HCT116 (cell line): ENCODE measurements at regions not wholly inside any gene's neighbourhood (a gene's known extent, or its start where the extent isn't known, plus 50 kb on each side); places are given as distances from the start of the nearest gene placed in this dataset.

Experiments
- ATAC-seq: fragments of 200-7000 bp; cut with Tn5 transposase; 2 replicates; pipeline ENCODE4 v1.9.1; 2020; ENCODE audit warnings: mild to moderate bottlenecking, moderate library complexity
- BruUV-seq: library from RNA; stranded (reverse); fragments of 400-500 nt; replicated peaks from 2 replicates; lab custom pipeline; 2021; lab: Mats Ljungman, UMichigan
- CTCF ChIA-PET: fragments of 300-600 bp; sonication (Branson Sonifier 250); formaldehyde crosslinking; loops from one replicate; lab custom pipeline; 2021; ENCODE audit warnings: antibody characterized with exemption; lab: Charles Lee
- POLR2A ChIA-PET: fragments of 300-600, 350-600 bp; sonication (Branson Sonifier 250); formaldehyde crosslinking; loops from one replicate; lab custom pipeline; 2021; ENCODE audit warnings: antibody characterized with exemption; lab: Charles Lee
- RAD21 ChIA-PET, 2 experiments: fragments of 300-600 bp; sonication (Branson Sonifier 250); formaldehyde crosslinking; loops; one replicate each; lab custom pipeline; 2023; ENCODE audit warnings: low total read pairs in 2 of 2; ENCODE audit not compliant: uncharacterized antibody in 2 of 2, unreplicated experiment in 2 of 2, low non-redundant PET in 1 of 2; lab: Charles Lee
- DNase-seq: peaks from one replicate; pipeline ENCODE4 v3.0.0-alpha.2; 2010; ENCODE audit warnings: low read depth, low spot score
- H2AFZ ChIP-seq: fragments of 200-600 bp; shearing (Covaris generic), sonication (generic); 2 replicates; pipeline ENCODE4 v1.6.1; 2017; ENCODE audit warnings: low read depth, mixed run types, mixed read lengths, antibody characterized with exemption, low read length; ENCODE audit not compliant: poor library complexity, severe bottlenecking
- H3K27ac ChIP-seq: 2 replicates; pipeline ENCODE4 v1.5.1; 2012; ENCODE audit warnings: low read depth, low read length
- H3K27me3 ChIP-seq: fragments of 200-600 bp; sonication (generic); 2 replicates; pipeline ENCODE4 v1.6.1; 2016; ENCODE audit warnings: mixed run types, low read length, mixed read lengths; ENCODE audit not compliant: insufficient read depth
- H3K36me3 ChIP-seq, 2 experiments: fragments of 200-500 bp in 1 of 2; fragments of 200-600 bp in 1 of 2; sonication (Bioruptor generic) in 1 of 2; sonication (generic) in 1 of 2; 2 replicates each; pipeline versions ENCODE4 v1.5.1 to v1.6.1; 2014 to 2016; ENCODE audit warnings: low read length in 2 of 2, inconsistent platforms in 1 of 2, mixed read lengths in 1 of 2, mixed run types in 1 of 2; ENCODE audit not compliant: insufficient read depth in 2 of 2, control insufficient read depth in 1 of 2
- H3K4me1 ChIP-seq, 2 experiments: fragments of 200-600 bp in 1 of 2; sonication (generic) in 1 of 2; 2 replicates each; pipeline versions ENCODE4 v1.5.1 to v1.6.1; 2012 to 2017; ENCODE audit warnings: low read length in 2 of 2, inconsistent platforms in 1 of 2, mild to moderate bottlenecking in 1 of 2, mixed read lengths in 1 of 2, mixed run types in 1 of 2, moderate library complexity in 1 of 2; ENCODE audit not compliant: insufficient read depth in 2 of 2, control insufficient read depth in 1 of 2
- H3K4me2 ChIP-seq: fragments of 200-600 bp; sonication (generic); 2 replicates; pipeline ENCODE4 v1.6.1; 2017; ENCODE audit warnings: mixed run types, low read length, mixed read lengths
- H3K4me3 ChIP-seq, 2 experiments: fragments of 200-600 bp in 1 of 2; sonication (generic) in 1 of 2; replicated peaks in 1 of 2; 2 replicates each; pipeline ENCODE4 v1.5.1; 2011 to 2016; ENCODE audit warnings: low read length in 2 of 2, control low read depth in 1 of 2, low read depth in 1 of 2, mild to moderate bottlenecking in 1 of 2, mixed read lengths in 1 of 2, mixed run types in 1 of 2
- H3K79me2 ChIP-seq: fragments of 200-600 bp; sonication (generic); 2 replicates; pipeline ENCODE4 v1.6.1; 2017; ENCODE audit warnings: mild to moderate bottlenecking, mixed run types, low read length, moderate library complexity, mixed read lengths; ENCODE audit not compliant: insufficient read depth
- H3K9ac ChIP-seq: fragments of 200-600 bp; sonication (generic); 2 replicates; pipeline ENCODE4 v1.6.1; 2016; ENCODE audit warnings: low read length, mixed read lengths
- H3K9me2 ChIP-seq: fragments of 200-600 bp; sonication (generic), shearing (Covaris generic); 2 replicates; pipeline ENCODE4 v1.6.1; 2017; ENCODE audit warnings: mixed run types, mild to moderate bottlenecking, moderate library complexity; ENCODE audit not compliant: insufficient read depth
- H3K9me3 ChIP-seq, 2 experiments: fragments of 200-500 bp in 1 of 2; fragments of 200-600 bp in 1 of 2; sonication (Bioruptor generic) in 1 of 2; sonication (generic) in 1 of 2; 2 replicates each; pipeline ENCODE4 v1.6.1; 2014 to 2017; ENCODE audit warnings: low read length in 2 of 2, mixed read lengths in 2 of 2, inconsistent platforms in 1 of 2, low read depth in 1 of 2, mild to moderate bottlenecking in 1 of 2, mixed run types in 1 of 2, moderate library complexity in 1 of 2; ENCODE audit not compliant: control insufficient read depth in 1 of 2, insufficient read depth in 1 of 2
- H4K20me1 ChIP-seq: fragments of 200-600 bp; sonication (generic), shearing (Covaris generic); 2 replicates; pipeline ENCODE4 v1.6.1; 2017; ENCODE audit warnings: mixed run types, mild to moderate bottlenecking, moderate library complexity; ENCODE audit not compliant: insufficient read depth
- ATF3 ChIP-seq: IDR thresholded peaks from 2 replicates; pipeline ENCODE4 v1.6.1; 2012
- CEBPB ChIP-seq: IDR thresholded peaks from 2 replicates; pipeline ENCODE4 v1.6.1; 2012; ENCODE audit warnings: low read depth
- EGR1 ChIP-seq: IDR thresholded peaks from 2 replicates; pipeline ENCODE4 v1.6.1; 2012; ENCODE audit warnings: low read depth
- ELF1 ChIP-seq: IDR thresholded peaks from 2 replicates; pipeline ENCODE4 v1.6.1; 2012; ENCODE audit warnings: low read depth, borderline replicate concordance
- EZH2phosphoT487 ChIP-seq: fragments of 200-600 bp; IDR thresholded peaks from 2 replicates; pipeline ENCODE4 v1.6.1; 2018; ENCODE audit warnings: antibody characterized with exemption, borderline replicate concordance
- FOSL1 ChIP-seq: IDR thresholded peaks from 2 replicates; pipeline ENCODE4 v1.6.1; 2012; ENCODE audit warnings: low read depth
- JUND ChIP-seq: IDR thresholded peaks from 2 replicates; pipeline ENCODE4 v1.6.1; 2012
- POLR2A ChIP-seq: IDR thresholded peaks from 2 replicates; pipeline ENCODE4 v1.7.0; 2011; ENCODE audit warnings: borderline replicate concordance; ENCODE audit not compliant: insufficient read depth, insufficient read length; ENCODE audit errors: extremely low read depth
- RAD21 ChIP-seq: IDR thresholded peaks from 2 replicates; pipeline ENCODE4 v1.6.1; 2012; ENCODE audit warnings: low read depth, mild to moderate bottlenecking
- REST ChIP-seq: IDR thresholded peaks from 2 replicates; pipeline ENCODE4 v1.6.1; 2012; ENCODE audit warnings: low read depth
- SIN3A ChIP-seq: IDR thresholded peaks from 2 replicates; pipeline ENCODE4 v1.6.1; 2012; ENCODE audit warnings: low read depth
- SP1 ChIP-seq: IDR thresholded peaks from 2 replicates; pipeline ENCODE4 v1.6.1; 2012; ENCODE audit warnings: low read depth
- SRF ChIP-seq: IDR thresholded peaks from 2 replicates; pipeline ENCODE4 v1.6.1; 2012; ENCODE audit warnings: low read depth
- TCF7L2 ChIP-seq: IDR thresholded peaks from 2 replicates; pipeline ENCODE4 v1.7.0; 2011; ENCODE audit warnings: borderline replicate concordance, inconsistent platforms; ENCODE audit not compliant: insufficient read depth, insufficient read length; ENCODE audit errors: extremely low read depth
- YY1 ChIP-seq: IDR thresholded peaks from 2 replicates; pipeline ENCODE4 v1.6.1; 2011; ENCODE audit warnings: low read length, low read depth, moderate library complexity, mild to moderate bottlenecking; ENCODE audit not compliant: insufficient replicate concordance; ENCODE audit errors: extremely low read depth
- ZFX ChIP-seq: fragments of 450-650 bp; IDR thresholded peaks from 2 replicates; pipeline ENCODE4 v1.6.1; 2017
- ZNF274 ChIP-seq: fragments of 200-500 bp; sonication (Bioruptor generic); IDR thresholded peaks from 2 replicates; pipeline ENCODE4 v1.6.1; 2014; ENCODE audit warnings: mild to moderate bottlenecking, low read depth, low read length, inconsistent platforms
- intact Hi-C: fragments of 100-400 bp; cut with micrococcal nuclease; formaldehyde crosslinking; loops from 2 replicates; pipeline ENCODE4 v1.10.0; 2022
- TF ChIP-seq, protein P1 (sequence below), 3 experiments: fragments of 200-600 bp in 1 of 3; sonication (generic) in 1 of 3; IDR thresholded peaks in 2 of 3; conservative IDR thresholded peaks in 1 of 3; 2 replicates each; pipeline ENCODE4 v1.5.1; 2012 to 2017; ENCODE audit warnings: low read depth in 2 of 3, low read length in 2 of 3, antibody characterized with exemption in 1 of 3, borderline replicate concordance in 1 of 3, control low read depth in 1 of 3, mild to moderate bottlenecking in 1 of 3, mixed read lengths in 1 of 3, mixed run types in 1 of 3, moderate library complexity in 1 of 3; ENCODE audit not compliant: insufficient read depth in 1 of 3
- TF ChIP-seq, protein P2 (sequence below): IDR thresholded peaks from 2 replicates; pipeline ENCODE4 v1.6.1; 2012

- no peak for DNase-seq
- H2AFZ ChIP-seq, result no peak overlapping the region
- TF ChIP-seq YY1 (no peak), CEBPB (no peak), JUND (no peak), FOSL1 (no peak), POLR2A (no peak), ATF3 (no peak), RAD21 (no peak), EGR1 (no peak), SIN3A (no peak), SRF (no peak), ZFX (no peak), REST (no peak), EZH2phosphoT487 (no peak), SP1 (no peak), ZNF274 (no peak), ELF1 (no peak), TCF7L2 (no peak)
- TF ChIP-seq, protein P1, sequence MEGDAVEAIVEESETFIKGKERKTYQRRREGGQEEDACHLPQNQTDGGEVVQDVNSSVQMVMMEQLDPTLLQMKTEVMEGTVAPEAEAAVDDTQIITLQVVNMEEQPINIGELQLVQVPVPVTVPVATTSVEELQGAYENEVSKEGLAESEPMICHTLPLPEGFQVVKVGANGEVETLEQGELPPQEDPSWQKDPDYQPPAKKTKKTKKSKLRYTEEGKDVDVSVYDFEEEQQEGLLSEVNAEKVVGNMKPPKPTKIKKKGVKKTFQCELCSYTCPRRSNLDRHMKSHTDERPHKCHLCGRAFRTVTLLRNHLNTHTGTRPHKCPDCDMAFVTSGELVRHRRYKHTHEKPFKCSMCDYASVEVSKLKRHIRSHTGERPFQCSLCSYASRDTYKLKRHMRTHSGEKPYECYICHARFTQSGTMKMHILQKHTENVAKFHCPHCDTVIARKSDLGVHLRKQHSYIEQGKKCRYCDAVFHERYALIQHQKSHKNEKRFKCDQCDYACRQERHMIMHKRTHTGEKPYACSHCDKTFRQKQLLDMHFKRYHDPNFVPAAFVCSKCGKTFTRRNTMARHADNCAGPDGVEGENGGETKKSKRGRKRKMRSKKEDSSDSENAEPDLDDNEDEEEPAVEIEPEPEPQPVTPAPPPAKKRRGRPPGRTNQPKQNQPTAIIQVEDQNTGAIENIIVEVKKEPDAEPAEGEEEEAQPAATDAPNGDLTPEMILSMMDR (IDR thresholded peaks at IDR 0.05 in 2 of 3, conservative IDR thresholded peaks at IDR 0.05 in 1 of 3; ENCODE audit: borderline replicate concordance in 1 of 3, insufficient read depth in 1 of 3, low read depth in 2 of 3, low read length in 2 of 3), result no peak
- TF ChIP-seq, protein P2, sequence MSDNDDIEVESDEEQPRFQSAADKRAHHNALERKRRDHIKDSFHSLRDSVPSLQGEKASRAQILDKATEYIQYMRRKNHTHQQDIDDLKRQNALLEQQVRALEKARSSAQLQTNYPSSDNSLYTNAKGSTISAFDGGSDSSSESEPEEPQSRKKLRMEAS, result no peak
- TF ChIP-seq, all 23 proteins: peak for 0
- no peak overlapping the region for H3K27ac ChIP-seq
- ChIA-PET POLR2A (no interaction called here), RAD21 (no interaction called here), CTCF (no interaction called here)
- no peak overlapping the region for H3K4me2 ChIP-seq
- H4K20me1 ChIP-seq, result no peaks in the 10 kb centered on the region
- no TSS peak for BruUV-seq
- H3K4me3 ChIP-seq, result no peak overlapping the region
- no peaks in the 10 kb centered on the region for H3K79me2 ChIP-seq
- H3K4me1 ChIP-seq, result no peaks in the 10 kb centered on the region
- no peaks in the 10 kb centered on the region for H3K27me3 ChIP-seq
- no peaks in the 10 kb centered on the region for H3K9me3 ChIP-seq
- no peaks in the 10 kb centered on the region for H3K36me3 ChIP-seq
- H3K9ac ChIP-seq, result no peak overlapping the region
- no peak for ATAC-seq
- H3K9me2 ChIP-seq, result no peaks in the 10 kb centered on the region
- intact Hi-C loops, result no loop called here
Measured at GRCh38 chr21:14300074-14300473, 82.9 kb downstream of the HSPA13 start.
